NAMALWA (cell line): ENCODE measurements at regions not wholly inside any gene's neighbourhood (a gene's known extent, or its start where the extent isn't known, plus 50 kb on each side); places are given as distances from the start of the nearest gene placed in this dataset.

Source experiments
- DNase-seq: peaks from one replicate; pipeline ENCODE4 v3.0.0-alpha.2; 2015; ENCODE audit warnings: low spot score

- DNase-seq, result no peak
Observed at GRCh38 chr12:21993438-21993981, 52.3 kb upstream of the ABCC9 start.

GRCh38 chr12:21992823-21993222, 51.6 kb upstream of the ABCC9 start:
- DNase-seq, result peak; percentile 25

- no peak for DNase-seq
Observed at GRCh38 chr12:21991526-21991925, 50.3 kb upstream of the ABCC9 start.
